ENCODE measurements at regions not wholly inside any gene's neighbourhood (a gene's known extent, or its start where the extent isn't known, plus 50 kb on each side); places are given as distances from the start of the nearest gene placed in this dataset.
"Not testable (repeated sequence)": the region's sequence is repeated elsewhere in the genome, so short reads cannot be mapped to it uniquely, and the experiment has no call there.

GRCh38 chr5:62814991-62815390, 236.4 kb downstream of the LRRC70 start:
- TF ChIP-seq, protein P1, sequence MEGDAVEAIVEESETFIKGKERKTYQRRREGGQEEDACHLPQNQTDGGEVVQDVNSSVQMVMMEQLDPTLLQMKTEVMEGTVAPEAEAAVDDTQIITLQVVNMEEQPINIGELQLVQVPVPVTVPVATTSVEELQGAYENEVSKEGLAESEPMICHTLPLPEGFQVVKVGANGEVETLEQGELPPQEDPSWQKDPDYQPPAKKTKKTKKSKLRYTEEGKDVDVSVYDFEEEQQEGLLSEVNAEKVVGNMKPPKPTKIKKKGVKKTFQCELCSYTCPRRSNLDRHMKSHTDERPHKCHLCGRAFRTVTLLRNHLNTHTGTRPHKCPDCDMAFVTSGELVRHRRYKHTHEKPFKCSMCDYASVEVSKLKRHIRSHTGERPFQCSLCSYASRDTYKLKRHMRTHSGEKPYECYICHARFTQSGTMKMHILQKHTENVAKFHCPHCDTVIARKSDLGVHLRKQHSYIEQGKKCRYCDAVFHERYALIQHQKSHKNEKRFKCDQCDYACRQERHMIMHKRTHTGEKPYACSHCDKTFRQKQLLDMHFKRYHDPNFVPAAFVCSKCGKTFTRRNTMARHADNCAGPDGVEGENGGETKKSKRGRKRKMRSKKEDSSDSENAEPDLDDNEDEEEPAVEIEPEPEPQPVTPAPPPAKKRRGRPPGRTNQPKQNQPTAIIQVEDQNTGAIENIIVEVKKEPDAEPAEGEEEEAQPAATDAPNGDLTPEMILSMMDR (IDR thresholded peaks at IDR 0.05) = no peak
- TF ChIP-seq POLR2A (IDR thresholded peaks at IDR 0.05) = no peak
- DNase-seq = no peak
- Histone ChIP-seq H3K36me3 (replicated peaks in 1 of 2) (no peaks in the 10 kb centered on the region), H3K4me3 (no peak overlapping the region), H3K9me3 (replicated peaks in 1 of 3) (no peaks in the 10 kb centered on the region), H3K27ac (no peak overlapping the region), H3K4me1 (replicated peaks in 1 of 2) (no peaks in the 10 kb centered on the region), H3K27me3 (no peaks in the 10 kb centered on the region)
- WGBS, 4 donors = 30 to 51% (median 49%) methylated on average over 2 of the region's 2 CpGs
- intact Hi-C loops (cut with DNase I) = no loop called here

- TF ChIP-seq POLR2A (IDR thresholded peaks at IDR 0.05) = no peak
- TF ChIP-seq, protein P1 (IDR thresholded peaks at IDR 0.05) = no peak
- Histone ChIP-seq H3K4me1 (replicated peaks in 1 of 2) (no peaks in the 10 kb centered on the region), H3K36me3 (replicated peaks in 1 of 2) (no peaks in the 10 kb centered on the region), H3K9me3 (replicated peaks in 1 of 3) (no peaks in the 10 kb centered on the region), H3K4me3 (no peak overlapping the region), H3K27me3 (no peaks in the 10 kb centered on the region), H3K27ac (no peak overlapping the region)
- WGBS, 4 donors = 45 to 62% (median 56%) methylated on average over 6 of the region's 6 CpGs
- intact Hi-C loops (cut with DNase I) = no loop called here
- DNase-seq = no peak
Observed at GRCh38 chr5:62812621-62813255, 234.1 kb downstream of the LRRC70 start.

DNA sequence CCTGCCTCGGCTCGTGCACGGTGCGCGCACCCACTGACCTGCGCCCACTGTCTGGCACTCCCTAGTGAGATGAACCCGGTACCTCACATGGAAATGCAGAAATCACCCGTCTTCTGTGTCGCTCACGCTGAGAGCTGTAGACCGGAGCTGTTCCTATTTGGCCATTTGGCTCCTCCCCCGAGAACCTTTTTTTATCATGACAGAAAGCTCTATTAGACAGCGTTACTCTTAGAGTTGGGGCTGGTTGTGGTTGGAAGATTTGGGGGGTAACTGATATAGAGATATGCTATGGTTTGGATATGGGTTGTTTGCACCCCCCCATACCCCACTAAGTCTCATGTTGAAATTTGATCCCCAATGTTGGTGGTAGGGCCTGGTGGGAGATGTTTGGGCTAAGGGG, 226.2 kb downstream of the LRRC70 start:
- H3K36me3 ChIP-seq (replicated peaks in 1 of 2); DNase-seq; H3K4me1 ChIP-seq (replicated peaks in 1 of 2); H3K27me3 ChIP-seq; intact Hi-C loops (cut with DNase I); H3K9me3 ChIP-seq (replicated peaks in 1 of 3); H3K27ac ChIP-seq; H3K4me3 ChIP-seq: not testable (repeated sequence)
- WGBS, 4 donors = 79 to 93% (median 82%) methylated on average over 3 to 13 of the region's 13 CpGs

GRCh38 chr5:62795926-62796325, 217.3 kb downstream of the LRRC70 start:
- DNase-seq = no peak
- Histone ChIP-seq H3K36me3 (replicated peaks in 1 of 2) (no peaks in the 10 kb centered on the region), H3K27ac (no peak overlapping the region), H3K27me3 (no peaks in the 10 kb centered on the region), H3K4me3 (no peak overlapping the region), H3K4me1 (replicated peaks in 1 of 2) (no peaks in the 10 kb centered on the region), H3K9me3 (replicated peaks in 1 of 3) (no peaks in the 10 kb centered on the region)
- TF ChIP-seq, protein P1 (IDR thresholded peaks at IDR 0.05) = no peak
- TF ChIP-seq POLR2A (IDR thresholded peaks at IDR 0.05) = no peak
- intact Hi-C loops (cut with DNase I) = no loop called here

DNA sequence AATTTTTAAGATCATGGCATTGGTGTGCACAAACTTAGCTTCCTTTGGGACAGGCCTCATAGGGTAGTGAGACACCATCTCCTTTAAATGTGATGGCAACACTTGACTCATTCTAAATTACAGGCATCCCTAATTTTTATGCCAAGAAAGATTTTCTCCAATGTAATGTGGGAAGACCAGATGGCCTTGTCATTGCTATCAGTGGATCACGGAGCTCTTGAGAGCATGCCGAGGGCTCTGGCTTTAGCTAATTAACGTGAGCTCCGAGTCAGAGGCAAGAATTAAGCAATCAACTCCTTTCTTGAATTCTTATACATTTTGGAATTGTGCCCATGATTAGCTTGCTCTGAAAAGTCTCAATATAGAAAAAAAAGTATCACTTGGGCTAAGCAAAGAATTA, 215.8 kb downstream of the LRRC70 start:
- intact Hi-C loops (cut with DNase I) = no loop called here
- TF ChIP-seq, protein P1 (IDR thresholded peaks at IDR 0.05) = no peak
- TF ChIP-seq POLR2A (IDR thresholded peaks at IDR 0.05) = no peak
- Histone ChIP-seq H3K36me3 (replicated peaks in 1 of 2) (no peaks in the 10 kb centered on the region), H3K9me3 (replicated peaks in 1 of 3) (no peaks in the 10 kb centered on the region), H3K27me3 (no peaks in the 10 kb centered on the region), H3K4me3 (no peak overlapping the region), H3K27ac (no peak overlapping the region), H3K4me1 (replicated peaks in 1 of 2) (no peaks in the 10 kb centered on the region)
- DNase-seq = no peak
- 57 to 79% (median 67%) methylated on average over 4 of the region's 4 CpGs for whole genome bisulfite sequencing, 4 donors
